Neuronal stem cell (in vitro differentiated cells): ENCODE measurements at regions not wholly inside any gene's neighbourhood (a gene's known extent, or its start where the extent isn't known, plus 50 kb on each side); places are given as distances from the start of the nearest gene placed in this dataset.

ENCODE experiments used
- DNase-seq: peaks from one replicate; pipeline ENCODE4 v3.0.0-alpha.2; 2013; ENCODE audit warnings: low spot score
- H2AFZ ChIP-seq: one replicate; pipeline ENCODE4 v1.6.1; 2013; ENCODE audit warnings: mild to moderate bottlenecking, low read length, inconsistent platforms
- H2AK5ac ChIP-seq: 2 replicates; pipeline ENCODE4 v1.6.1; 2013; ENCODE audit warnings: low read depth, mild to moderate bottlenecking, inconsistent platforms, low read length, moderate library complexity, mixed read lengths
- H2BK120ac ChIP-seq: 2 replicates; pipeline ENCODE4 v1.6.1; 2013; ENCODE audit warnings: low read depth, mild to moderate bottlenecking, inconsistent platforms, low read length, moderate library complexity, mixed read lengths
- H2BK12ac ChIP-seq: one replicate; pipeline ENCODE4 v1.6.1; 2013; ENCODE audit warnings: low read length, inconsistent platforms
- H2BK15ac ChIP-seq: 2 replicates; pipeline ENCODE4 v1.6.1; 2013; ENCODE audit warnings: mild to moderate bottlenecking, low read length, inconsistent platforms, mixed read lengths
- H2BK5ac ChIP-seq: one replicate; pipeline ENCODE4 v1.6.1; 2013; ENCODE audit warnings: inconsistent platforms, mild to moderate bottlenecking, low read length, moderate library complexity
- H3K14ac ChIP-seq: one replicate; pipeline ENCODE4 v1.6.1; 2013; ENCODE audit warnings: low read length, inconsistent platforms
- H3K18ac ChIP-seq: 2 replicates; pipeline ENCODE4 v1.6.1; 2013; ENCODE audit warnings: low read length, inconsistent platforms
- H3K23ac ChIP-seq: 2 replicates; pipeline ENCODE4 v1.6.1; 2013; ENCODE audit warnings: low read depth, mild to moderate bottlenecking, mixed read lengths, low read length, inconsistent platforms; ENCODE audit not compliant: poor library complexity
- H3K27ac ChIP-seq: replicated peaks from 3 replicates; pipeline ENCODE4 v1.5.1; 2013; ENCODE audit warnings: low read length, inconsistent platforms
- H3K27me3 ChIP-seq, 3 experiments: 2 replicates each; pipeline ENCODE4 v1.6.1; 2013; ENCODE audit warnings: low read length in 3 of 3, mild to moderate bottlenecking in 2 of 3, inconsistent platforms in 1 of 3, low read depth in 1 of 3, mixed read lengths in 1 of 3, moderate library complexity in 1 of 3; ENCODE audit not compliant: control insufficient read depth in 3 of 3, insufficient read depth in 3 of 3
- H3K36me3 ChIP-seq, 2 donors: replicated peaks in 1 of 2; 2 replicates each; pipeline ENCODE4 v1.6.1; 2013; ENCODE audit warnings: low read length in 2 of 2; ENCODE audit not compliant: control insufficient read depth in 2 of 2, insufficient read depth in 2 of 2
- H3K4ac ChIP-seq: 2 replicates; pipeline ENCODE4 v1.6.1; 2013; ENCODE audit warnings: inconsistent platforms, mild to moderate bottlenecking, low read length, moderate library complexity
- H3K4me1 ChIP-seq, 2 donors: 1 replicate in 1 of 2; 2 replicates in 1 of 2; pipeline ENCODE4 v1.6.1; 2013; ENCODE audit warnings: low read length in 2 of 2, low read depth in 1 of 2; ENCODE audit not compliant: control insufficient read depth in 2 of 2, insufficient read depth in 1 of 2
- H3K4me2 ChIP-seq: one replicate; pipeline ENCODE4 v1.6.1; 2013; ENCODE audit warnings: mild to moderate bottlenecking, low read length, inconsistent platforms; ENCODE audit not compliant: insufficient read depth, poor library complexity, severe bottlenecking
- H3K4me3 ChIP-seq, 2 donors: 2 replicates each; pipeline ENCODE4 v1.5.1; 2013; ENCODE audit warnings: low read length in 2 of 2, mild to moderate bottlenecking in 2 of 2, inconsistent platforms in 1 of 2, moderate library complexity in 1 of 2
- H3K79me1 ChIP-seq: one replicate; pipeline ENCODE4 v1.6.1; 2013; ENCODE audit warnings: low read depth, mild to moderate bottlenecking, inconsistent platforms, low read length, moderate library complexity
- H3K9ac ChIP-seq: one replicate; pipeline ENCODE4 v1.6.1; 2013; ENCODE audit warnings: mild to moderate bottlenecking, low read depth, low read length, inconsistent platforms; ENCODE audit not compliant: poor library complexity
- H3K9me3 ChIP-seq, 2 donors: replicated peaks in 1 of 2; 2 replicates each; pipeline versions ENCODE3 to v1.6.1; 2013; ENCODE audit warnings: low read length in 2 of 2, mild to moderate bottlenecking in 2 of 2, inconsistent platforms in 1 of 2, low read depth in 1 of 2, mixed read lengths in 1 of 2, moderate library complexity in 1 of 2; ENCODE audit not compliant: control insufficient read depth in 2 of 2, insufficient read depth in 1 of 2
- H4K8ac ChIP-seq: one replicate; pipeline ENCODE4 v1.6.1; 2013; ENCODE audit warnings: low read depth, mild to moderate bottlenecking, inconsistent platforms, low read length, moderate library complexity
- H4K91ac ChIP-seq: one replicate; pipeline ENCODE4 v1.6.1; 2013; ENCODE audit warnings: low read length, low read depth, mild to moderate bottlenecking, inconsistent platforms; ENCODE audit not compliant: poor library complexity
- WGBS, 2 donors: extraction: QIAGEN DNeasy Blood & Tissue Kit; methylation state at CpG; one replicate each; pipeline ENCODE4 v1.1.7; 2013; ENCODE audit warnings: missing lambda C conversion rate in 2 of 2, mixed read lengths in 1 of 2; ENCODE audit not compliant: insufficient read length in 2 of 2, insufficient replicate concordance in 1 of 2; ENCODE audit errors: extremely low coverage in 2 of 2; 5-methylcytosine and 5-hydroxymethylcytosine counted together

- Histone ChIP-seq H2AK5ac (no peak overlapping the region), H3K4ac (no peak overlapping the region), H2BK12ac (no peak overlapping the region), H3K4me2 (no peak overlapping the region), H4K91ac (no peak overlapping the region), H2AFZ (no peak overlapping the region), H3K27ac (no peak overlapping the region), H3K4me3 (no peak overlapping the region), H3K36me3 (no peaks in the 10 kb centered on the region), H2BK120ac (no peak overlapping the region), H2BK15ac (no peak overlapping the region), H3K18ac (no peak overlapping the region), H3K23ac (no peak overlapping the region), H4K8ac (no peak overlapping the region), H2BK5ac (no peak overlapping the region), H3K4me1 (peaks cover 0 to 3% of the 10 kb centered on the region in 2 donors), H3K9ac (no peak overlapping the region), H3K79me1 (no peaks in the 10 kb centered on the region), H3K27me3 (no peaks in the 10 kb centered on the region), H3K9me3 (no peaks in the 10 kb centered on the region), H3K14ac (no peak overlapping the region)
- no CpG with 5 or more reads among the region's 6 CpGs for WGBS, 2 donors
- no peak for DNase-seq
Measured at GRCh38 chr1:227449051-227449450, 114.3 kb upstream of the ZNF678 start.

- DNase-seq = no peak
- no peak overlapping the region for H3K4me2 ChIP-seq
- no peak overlapping the region for H3K9ac ChIP-seq
- H2BK12ac ChIP-seq = no peak overlapping the region
- no peak overlapping the region for H3K23ac ChIP-seq
- no peak overlapping the region for H2BK15ac ChIP-seq
- no peak overlapping the region for H2BK5ac ChIP-seq
- H3K4me1 ChIP-seq = peaks cover 0 to 3% of the 10 kb centered on the region in 2 donors
- no peaks in the 10 kb centered on the region for H3K79me1 ChIP-seq
- no peak overlapping the region for H2AFZ ChIP-seq
- no peak overlapping the region for H3K14ac ChIP-seq
- H3K4me3 ChIP-seq = no peak overlapping the region
- no peak overlapping the region for H4K8ac ChIP-seq
- H3K18ac ChIP-seq = no peak overlapping the region
- no peaks in the 10 kb centered on the region for H3K27me3 ChIP-seq
- no peak overlapping the region for H3K4ac ChIP-seq
- no peak overlapping the region for H2BK120ac ChIP-seq
- no peak overlapping the region for H2AK5ac ChIP-seq
- H4K91ac ChIP-seq = no peak overlapping the region
- H3K36me3 ChIP-seq = no peaks in the 10 kb centered on the region
- H3K27ac ChIP-seq = no peak overlapping the region
- no peaks in the 10 kb centered on the region for H3K9me3 ChIP-seq
- no CpG with 5 or more reads among the region's 25 CpGs for WGBS, 2 donors
Measured at GRCh38 chr1:227447531-227447990, 115.8 kb upstream of the ZNF678 start.

- H2BK15ac ChIP-seq = no peak overlapping the region
- no peak overlapping the region for H4K91ac ChIP-seq
- no peaks in the 10 kb centered on the region for H3K79me1 ChIP-seq
- no peak overlapping the region for H3K27ac ChIP-seq
- no peak overlapping the region for H3K18ac ChIP-seq
- H2AFZ ChIP-seq = no peak overlapping the region
- no peak overlapping the region for H2BK12ac ChIP-seq
- H3K27me3 ChIP-seq = no peaks in the 10 kb centered on the region
- H3K9ac ChIP-seq = no peak overlapping the region
- no peak overlapping the region for H2AK5ac ChIP-seq
- no peak overlapping the region for H2BK5ac ChIP-seq
- H3K36me3 ChIP-seq = no peaks in the 10 kb centered on the region
- DNase-seq = no peak
- no peak overlapping the region for H2BK120ac ChIP-seq
- H3K4me2 ChIP-seq = no peak overlapping the region
- H3K9me3 ChIP-seq = no peaks in the 10 kb centered on the region
- H4K8ac ChIP-seq = no peak overlapping the region
- no peak overlapping the region for H3K23ac ChIP-seq
- no peak overlapping the region for H3K14ac ChIP-seq
- H3K4me3 ChIP-seq = no peak overlapping the region
- peaks cover 0 to 3% of the 10 kb centered on the region in 2 donors for H3K4me1 ChIP-seq
- no CpG with 5 or more reads among the region's 2 CpGs for WGBS, 2 donors
- H3K4ac ChIP-seq = no peak overlapping the region
Measured at GRCh38 chr1:227445746-227446145, 117.6 kb upstream of the ZNF678 start.

- Histone ChIP-seq H3K36me3 (no peaks in the 10 kb centered on the region), H3K27me3 (peaks cover 0 to under 1% (median 0%) of the 10 kb centered on the region in 3 experiments), H3K4me3 (no peak overlapping the region), H3K9me3 (no peaks in the 10 kb centered on the region), H3K79me1 (no peaks in the 10 kb centered on the region), H2BK5ac (no peak overlapping the region), H2AFZ (no peak overlapping the region), H4K91ac (no peak overlapping the region), H3K4me1 (peaks cover 0 to 3% of the 10 kb centered on the region in 2 donors), H4K8ac (no peak overlapping the region), H3K9ac (no peak overlapping the region), H3K4me2 (no peak overlapping the region), H3K14ac (no peak overlapping the region), H2BK12ac (no peak overlapping the region), H2AK5ac (no peak overlapping the region), H3K27ac (no peak overlapping the region), H2BK15ac (no peak overlapping the region), H3K23ac (no peak overlapping the region), H3K4ac (no peak overlapping the region), H3K18ac (no peak overlapping the region), H2BK120ac (no peak overlapping the region)
- DNase-seq = no peak
- WGBS, 2 donors = no CpG with 5 or more reads among the region's 4 CpGs
Measured at GRCh38 chr1:227445092-227445674, 118.2 kb upstream of the ZNF678 start.
